ENCODE measurements at regions not wholly inside any gene's neighbourhood (a gene's known extent, or its start where the extent isn't known, plus 50 kb on each side); places are given as distances from the start of the nearest gene placed in this dataset.

DNA sequence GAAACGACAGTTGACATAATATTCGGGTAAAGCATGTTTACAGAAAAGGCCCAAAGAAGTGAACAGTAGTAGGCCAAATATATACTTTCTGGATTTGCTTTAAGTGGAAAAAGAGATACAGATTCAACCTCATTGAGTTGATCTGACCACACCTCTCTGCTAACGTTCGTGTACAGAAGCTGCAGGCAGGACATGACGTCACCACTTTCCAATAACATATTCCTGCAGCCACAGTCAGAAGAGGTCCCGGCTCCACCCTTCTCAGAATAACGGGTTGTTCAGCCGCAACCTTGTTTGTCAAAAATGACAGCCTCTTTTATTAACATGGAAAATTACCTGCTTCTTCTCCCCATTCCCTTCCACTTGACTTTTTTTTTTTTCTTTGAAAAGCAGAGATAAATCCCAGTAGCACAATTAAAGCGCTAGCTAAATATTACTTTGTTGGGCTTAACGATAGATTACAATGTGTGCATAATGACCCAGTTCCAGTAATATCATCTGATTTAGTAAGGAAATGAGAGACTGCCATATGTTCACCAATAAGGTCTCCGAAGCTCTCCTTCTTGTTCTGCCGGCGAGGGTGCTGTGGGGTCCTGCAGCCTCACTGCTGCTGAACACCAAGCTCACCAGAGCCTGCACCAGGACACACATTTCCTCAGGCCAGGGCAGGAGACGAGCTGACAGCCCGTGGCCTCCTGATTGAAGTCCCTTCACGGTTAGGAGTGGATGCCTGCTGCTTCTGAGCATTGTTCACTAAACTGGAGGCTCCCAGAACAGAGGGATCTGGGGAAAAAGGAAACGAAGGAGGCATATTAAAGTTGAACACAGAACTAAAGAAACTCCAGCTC lies 451.0 kb upstream of the SALL3 start:
- no peak for DNase-seq (ENCODE audit: low read depth)

GRCh38 chr18:78531637-78532036 lies 448.0 kb upstream of the SALL3 start:
- no peak for DNase-seq (ENCODE audit: low read depth)

GRCh38 chr18:78538669-78539440 lies 440.8 kb upstream of the SALL3 start:
- no peak for DNase-seq (ENCODE audit: low read depth)

GRCh38 chr18:78540636-78541529 lies 438.7 kb upstream of the SALL3 start:
- no peak for DNase-seq (ENCODE audit: low read depth)

- no peak for DNase-seq (ENCODE audit: low read depth)
Measured at GRCh38 chr18:78542204-78542603, 437.4 kb upstream of the SALL3 start.

GRCh38 chr18:78543201-78543725 lies 436.4 kb upstream of the SALL3 start:
- DNase-seq (ENCODE audit: low read depth): no peak

DNA sequence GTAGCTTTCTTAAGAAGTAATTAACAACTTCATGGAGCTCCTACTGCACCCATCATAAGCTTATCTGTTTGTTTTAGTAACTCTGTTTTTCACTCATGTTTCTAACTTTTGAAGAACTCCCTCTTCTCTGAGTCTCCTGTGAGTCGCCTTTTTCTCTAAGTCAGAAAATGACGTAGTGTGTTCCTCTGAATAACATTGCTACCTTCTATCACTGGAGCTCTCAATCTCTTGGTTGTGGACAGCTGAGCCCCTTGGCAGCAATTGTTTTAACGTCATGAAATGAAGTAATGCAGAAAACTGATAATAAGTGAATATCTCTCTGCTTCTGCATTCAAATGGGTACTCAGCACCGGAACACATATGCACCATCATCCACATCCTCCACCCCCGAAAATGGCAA lies 433.3 kb upstream of the SALL3 start:
- no peak for DNase-seq (ENCODE audit: low read depth)

- DNase-seq (ENCODE audit: low read depth): no peak
Measured at GRCh38 chr18:78547817-78548216, 431.8 kb upstream of the SALL3 start.

DNA sequence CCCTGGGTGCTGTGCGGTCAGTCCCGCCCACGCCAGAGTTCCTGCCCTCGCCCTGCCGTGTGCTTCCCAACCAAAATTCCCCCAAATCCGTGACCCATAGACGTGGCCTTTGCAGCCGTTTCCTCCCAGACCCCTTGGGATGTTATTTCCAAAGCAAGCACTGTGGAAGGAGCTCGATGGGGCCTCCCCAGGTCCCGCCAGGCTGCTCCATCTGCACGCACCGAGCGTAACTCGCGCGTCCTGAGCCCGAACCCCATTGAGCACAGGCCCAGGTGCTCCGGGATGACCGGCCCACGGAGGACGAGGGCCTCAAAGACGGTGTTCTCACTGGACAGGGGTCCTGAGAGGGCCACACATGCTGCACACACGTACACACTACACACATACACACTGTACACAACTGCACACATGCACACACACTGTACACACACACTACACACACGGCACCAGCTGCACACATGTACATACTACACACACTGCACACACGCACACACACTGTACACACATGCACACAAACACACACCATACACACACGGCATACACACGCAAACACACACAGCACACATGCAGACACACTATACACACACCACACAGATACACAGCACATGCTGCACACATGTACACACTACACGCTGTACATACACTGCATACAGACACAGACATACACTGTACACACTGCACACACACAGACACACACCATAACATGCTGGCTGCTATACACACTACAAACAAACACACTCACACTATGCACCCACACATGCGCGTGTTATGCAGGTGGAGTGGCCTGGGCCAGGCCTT lies 431.2 kb upstream of the SALL3 start:
- DNase-seq (ENCODE audit: low read depth): no peak

- DNase-seq (ENCODE audit: low read depth): no peak
Measured at GRCh38 chr18:78549971-78550370, 429.6 kb upstream of the SALL3 start.

DNA sequence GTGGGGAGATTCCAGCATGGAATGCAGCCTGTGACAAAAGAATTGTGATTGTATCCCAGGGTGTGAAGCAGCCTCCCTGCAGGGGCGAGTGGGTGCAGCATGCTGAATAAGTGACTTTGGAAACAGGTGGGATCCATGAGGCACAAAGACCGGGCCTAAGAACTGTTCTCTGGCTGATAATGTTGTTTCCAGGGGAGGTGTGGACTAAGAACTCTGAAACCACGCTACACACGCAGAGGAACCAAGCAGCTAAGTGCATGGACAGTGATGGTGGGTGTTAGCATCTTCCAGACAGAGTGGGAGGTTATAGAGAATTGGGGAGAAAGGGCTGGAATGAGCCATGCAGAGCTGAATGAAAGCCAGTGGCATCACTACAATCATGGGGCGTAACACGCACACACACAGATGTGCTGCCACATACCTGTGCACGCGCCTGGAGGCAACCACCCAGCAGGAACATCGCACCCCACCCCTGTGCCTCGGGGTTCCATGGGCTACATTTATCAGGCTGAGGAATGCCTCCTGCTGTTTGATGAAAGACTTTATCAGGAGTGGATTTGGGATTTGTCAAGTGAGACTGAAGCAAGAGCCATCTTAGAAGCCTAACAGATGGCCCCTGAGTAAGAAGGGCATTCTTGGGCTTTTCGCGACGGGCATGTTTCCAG lies 424.5 kb upstream of the SALL3 start:
- DNase-seq (ENCODE audit: low read depth): no peak

DNA sequence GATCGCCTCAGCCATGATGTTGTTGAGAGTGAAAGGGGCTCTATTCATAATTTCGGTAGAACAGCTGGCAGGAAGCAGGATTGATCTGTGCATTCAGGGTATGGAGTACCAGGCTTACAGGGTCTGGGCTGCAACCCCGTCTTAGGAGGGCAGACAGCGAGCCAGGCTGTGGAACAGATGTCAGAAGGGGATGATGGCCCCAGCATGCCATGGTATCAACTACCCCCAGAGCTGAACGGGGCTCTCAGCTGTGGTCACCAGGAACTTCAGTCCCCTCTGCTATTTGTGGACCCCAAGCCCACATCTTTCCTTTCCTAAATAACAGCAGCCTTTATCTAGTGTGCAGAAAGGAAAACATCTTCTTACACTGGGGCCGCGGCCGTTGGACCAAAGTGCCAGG lies 422.2 kb upstream of the SALL3 start:
- DNase-seq (ENCODE audit: low read depth): no peak

GRCh38 chr18:78558101-78558810 lies 421.4 kb upstream of the SALL3 start:
- no peak for DNase-seq (ENCODE audit: low read depth)

- no peak for DNase-seq (ENCODE audit: low read depth)
Measured at GRCh38 chr18:78558948-78559347, 420.7 kb upstream of the SALL3 start.

DNA sequence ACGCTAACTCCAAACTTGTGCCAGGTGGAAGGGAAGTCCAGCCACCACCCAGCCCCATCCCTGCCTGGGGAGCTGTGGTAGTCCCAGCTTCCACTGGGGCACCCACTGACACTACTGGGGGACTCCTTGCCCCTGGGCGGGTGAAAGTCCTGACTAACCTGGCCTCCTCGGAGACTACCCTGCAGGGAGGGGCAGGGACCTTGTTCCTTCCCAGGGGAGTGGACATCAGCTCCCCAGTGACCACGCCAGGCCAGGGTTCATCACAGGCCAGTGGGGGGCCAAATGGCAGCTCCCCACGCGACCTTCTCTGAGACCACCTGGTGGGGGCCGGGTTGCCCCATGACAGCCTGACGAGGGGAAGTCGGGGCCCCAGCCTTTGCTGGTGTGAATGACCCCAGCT lies 420.0 kb upstream of the SALL3 start:
- no peak for DNase-seq (ENCODE audit: low read depth)

GRCh38 chr18:78561757-78562510 lies 417.7 kb upstream of the SALL3 start:
- DNase-seq (ENCODE audit: low read depth): no peak

- DNase-seq (ENCODE audit: low read depth): no peak
Measured at GRCh38 chr18:78562531-78562961, 417.1 kb upstream of the SALL3 start.

- DNase-seq (ENCODE audit: low read depth): no peak
Measured at GRCh38 chr18:78563110-78563509, 416.5 kb upstream of the SALL3 start.

DNA sequence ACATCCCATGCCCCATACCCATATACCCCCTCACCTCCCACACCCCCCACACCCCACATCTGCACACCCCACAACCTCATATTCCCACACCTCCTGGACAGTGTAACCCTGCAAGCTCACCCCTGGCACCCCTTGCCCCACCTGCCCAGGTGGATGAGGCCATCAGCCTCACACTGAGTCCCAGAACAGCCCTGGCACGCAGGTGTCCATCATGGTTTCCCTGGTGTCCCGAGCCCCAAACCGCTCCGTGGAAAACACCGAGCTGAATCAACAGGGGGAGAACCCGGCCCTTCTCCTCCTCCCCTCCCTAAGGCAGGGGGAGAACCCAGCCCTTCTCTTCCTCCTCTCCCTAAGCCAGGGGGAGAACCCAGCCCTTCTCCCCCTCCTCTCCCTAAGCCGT lies 415.6 kb upstream of the SALL3 start:
- DNase-seq (ENCODE audit: low read depth): no peak
